Loucy (cell line): ENCODE measurements at regions not wholly inside any gene's neighbourhood (a gene's known extent, or its start where the extent isn't known, plus 50 kb on each side); places are given as distances from the start of the nearest gene placed in this dataset.

ENCODE experiments used
- H2AFZ ChIP-seq: fragments of 200-600 bp; sonication (generic); 2 replicates; pipeline ENCODE4 v1.6.0; 2016; ENCODE audit warnings: antibody characterized with exemption, mild to moderate bottlenecking, low read length, moderate library complexity
- H3F3A ChIP-seq: fragments of 200-600 bp; 2 replicates; pipeline ENCODE4 v1.6.0; 2016; ENCODE audit warnings: antibody characterized with exemption, low read depth, mild to moderate bottlenecking
- H3K27me3 ChIP-seq: fragments of 200-600 bp; sonication (generic); 2 replicates; pipeline ENCODE4 v1.6.1; 2014; ENCODE audit warnings: low read length, mild to moderate bottlenecking; ENCODE audit not compliant: insufficient read depth, poor library complexity, severe bottlenecking
- H3K36me3 ChIP-seq: fragments of 200-600 bp; sonication (generic); 2 replicates; pipeline ENCODE4 v1.6.1; 2016; ENCODE audit warnings: low read length; ENCODE audit not compliant: insufficient read depth
- H3K4me1 ChIP-seq: fragments of 200-600 bp; sonication (generic); 2 replicates; pipeline ENCODE4 v1.5.1; 2014; ENCODE audit warnings: low read length, mild to moderate bottlenecking; ENCODE audit not compliant: insufficient read depth, poor library complexity, severe bottlenecking
- H3K4me2 ChIP-seq: fragments of 200-600 bp; sonication (generic); 2 replicates; pipeline ENCODE4 v1.6.0; 2014; ENCODE audit warnings: antibody characterized with exemption, low read length, low read depth, mild to moderate bottlenecking; ENCODE audit not compliant: poor library complexity, severe bottlenecking
- H3K4me3 ChIP-seq: fragments of 200-600 bp; sonication (generic); 2 replicates; pipeline ENCODE4 v1.5.1; 2014; ENCODE audit warnings: low read length, mild to moderate bottlenecking, mixed read lengths; ENCODE audit not compliant: poor library complexity, severe bottlenecking
- H3K79me2 ChIP-seq: fragments of 200-600 bp; sonication (generic); 2 replicates; pipeline ENCODE4 v1.6.1; 2014; ENCODE audit warnings: low read length; ENCODE audit not compliant: insufficient read depth
- H3K9ac ChIP-seq: fragments of 200-600 bp; sonication (generic); 2 replicates; pipeline ENCODE4 v1.6.0; 2014; ENCODE audit warnings: mild to moderate bottlenecking, low read depth, low read length, moderate library complexity; ENCODE audit not compliant: poor library complexity, severe bottlenecking
- H3K9me2 ChIP-seq: fragments of 200-600 bp; sonication (generic); replicated peaks from 2 replicates; pipeline ENCODE4 v1.6.1; 2016; ENCODE audit warnings: low read depth, low read length, mixed read lengths
- H3K9me3 ChIP-seq: fragments of 200-600 bp; sonication (generic); 2 replicates; pipeline ENCODE4 v1.6.1; 2014; ENCODE audit warnings: mild to moderate bottlenecking, antibody characterized with exemption, low read length, low read depth; ENCODE audit not compliant: insufficient read depth
- H4K20me1 ChIP-seq: fragments of 200-600 bp; sonication (generic); 2 replicates; pipeline ENCODE4 v1.6.0; 2014; ENCODE audit warnings: antibody characterized with exemption, low read length, mild to moderate bottlenecking; ENCODE audit not compliant: insufficient read depth, poor library complexity, severe bottlenecking
- EZH2phosphoT487 ChIP-seq: fragments of 200-600 bp; IDR thresholded peaks from 2 replicates; pipeline ENCODE4 v1.6.1; 2018; ENCODE audit warnings: antibody characterized with exemption, mild to moderate bottlenecking, moderate library complexity, borderline replicate concordance
- TF ChIP-seq, protein P1 (sequence below): fragments of 200-600 bp; sonication (generic); conservative IDR thresholded peaks from 2 replicates; pipeline ENCODE4 v1.5.1; 2014; ENCODE audit warnings: mild to moderate bottlenecking, antibody characterized with exemption, low read length

GRCh38 chr10:128902031-128902710 lies 564.9 kb upstream of the MGMT start:
- TF ChIP-seq, protein P1, sequence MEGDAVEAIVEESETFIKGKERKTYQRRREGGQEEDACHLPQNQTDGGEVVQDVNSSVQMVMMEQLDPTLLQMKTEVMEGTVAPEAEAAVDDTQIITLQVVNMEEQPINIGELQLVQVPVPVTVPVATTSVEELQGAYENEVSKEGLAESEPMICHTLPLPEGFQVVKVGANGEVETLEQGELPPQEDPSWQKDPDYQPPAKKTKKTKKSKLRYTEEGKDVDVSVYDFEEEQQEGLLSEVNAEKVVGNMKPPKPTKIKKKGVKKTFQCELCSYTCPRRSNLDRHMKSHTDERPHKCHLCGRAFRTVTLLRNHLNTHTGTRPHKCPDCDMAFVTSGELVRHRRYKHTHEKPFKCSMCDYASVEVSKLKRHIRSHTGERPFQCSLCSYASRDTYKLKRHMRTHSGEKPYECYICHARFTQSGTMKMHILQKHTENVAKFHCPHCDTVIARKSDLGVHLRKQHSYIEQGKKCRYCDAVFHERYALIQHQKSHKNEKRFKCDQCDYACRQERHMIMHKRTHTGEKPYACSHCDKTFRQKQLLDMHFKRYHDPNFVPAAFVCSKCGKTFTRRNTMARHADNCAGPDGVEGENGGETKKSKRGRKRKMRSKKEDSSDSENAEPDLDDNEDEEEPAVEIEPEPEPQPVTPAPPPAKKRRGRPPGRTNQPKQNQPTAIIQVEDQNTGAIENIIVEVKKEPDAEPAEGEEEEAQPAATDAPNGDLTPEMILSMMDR = peak; percentile 20; the same call in 1 of the 2 replicates
- no peak for TF ChIP-seq EZH2phosphoT487
- peak overlapping the region; percentile 49; the same call in 1 of the 2 replicates for H2AFZ ChIP-seq
- no peaks in the 10 kb centered on the region for H3K9me2 ChIP-seq
- H3K4me3 ChIP-seq = peak overlapping the region; percentile 30
- H3K36me3 ChIP-seq = no peaks in the 10 kb centered on the region
- H3K9me3 ChIP-seq = no peaks in the 10 kb centered on the region
- H3K9ac ChIP-seq = no peak overlapping the region
- H3K4me2 ChIP-seq = peak overlapping the region; percentile 64
- no peaks in the 10 kb centered on the region for H4K20me1 ChIP-seq
- H3K27me3 ChIP-seq = no peaks in the 10 kb centered on the region
- H3K4me1 ChIP-seq = peaks cover 25% of the 10 kb centered on the region
- no peaks in the 10 kb centered on the region for H3F3A ChIP-seq
- no peaks in the 10 kb centered on the region for H3K79me2 ChIP-seq

DNA sequence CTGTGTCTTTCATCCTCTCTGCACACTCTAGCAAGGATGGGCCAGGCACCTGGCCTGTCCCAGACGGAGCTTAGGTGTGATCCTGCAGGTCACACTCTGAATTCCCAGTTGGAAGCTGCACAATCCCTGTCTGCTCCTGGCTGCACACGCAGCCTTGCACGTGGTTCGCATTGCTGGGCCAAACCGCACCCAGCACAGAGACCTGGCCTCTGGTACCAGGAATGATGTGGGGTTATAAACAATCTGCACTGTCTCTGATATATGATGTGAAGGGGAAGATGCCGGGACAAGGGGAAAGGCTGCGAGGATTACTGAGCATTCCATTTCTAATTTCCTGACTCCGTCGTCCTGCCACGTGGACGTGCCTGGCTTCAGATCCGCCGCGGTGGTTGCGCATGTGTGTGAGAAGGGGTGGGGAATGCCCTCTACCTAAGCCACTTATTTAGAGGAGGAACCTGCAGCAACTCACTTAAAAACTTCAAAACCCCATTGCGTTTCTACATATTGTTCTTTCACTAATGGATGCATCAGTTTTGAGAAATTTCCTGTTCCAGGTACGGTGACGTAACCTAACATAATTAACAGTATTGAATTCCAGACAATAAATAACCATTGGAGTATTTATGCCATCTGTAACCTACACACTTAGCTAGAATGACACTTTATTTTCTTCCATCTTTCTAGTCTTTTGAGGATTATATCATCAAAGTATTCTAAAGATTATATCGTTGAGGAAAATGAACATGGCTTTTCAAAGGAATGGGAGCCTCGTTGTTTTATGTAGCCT lies 559.7 kb upstream of the MGMT start:
- H3K9ac ChIP-seq = peak overlapping the region; percentile 36
- no peaks in the 10 kb centered on the region for H4K20me1 ChIP-seq
- no peak for TF ChIP-seq EZH2phosphoT487
- H3K79me2 ChIP-seq = no peaks in the 10 kb centered on the region
- no peaks in the 10 kb centered on the region for H3K36me3 ChIP-seq
- H3K9me3 ChIP-seq = no peaks in the 10 kb centered on the region
- H3K27me3 ChIP-seq = no peaks in the 10 kb centered on the region
- H2AFZ ChIP-seq = peak overlapping the region; percentile 92
- peak overlapping the region; percentile 48 for H3K4me2 ChIP-seq
- H3F3A ChIP-seq = no peaks in the 10 kb centered on the region
- no peaks in the 10 kb centered on the region for H3K9me2 ChIP-seq
- H3K4me1 ChIP-seq = peaks cover 34% of the 10 kb centered on the region
- H3K4me3 ChIP-seq = no peak overlapping the region

DNA sequence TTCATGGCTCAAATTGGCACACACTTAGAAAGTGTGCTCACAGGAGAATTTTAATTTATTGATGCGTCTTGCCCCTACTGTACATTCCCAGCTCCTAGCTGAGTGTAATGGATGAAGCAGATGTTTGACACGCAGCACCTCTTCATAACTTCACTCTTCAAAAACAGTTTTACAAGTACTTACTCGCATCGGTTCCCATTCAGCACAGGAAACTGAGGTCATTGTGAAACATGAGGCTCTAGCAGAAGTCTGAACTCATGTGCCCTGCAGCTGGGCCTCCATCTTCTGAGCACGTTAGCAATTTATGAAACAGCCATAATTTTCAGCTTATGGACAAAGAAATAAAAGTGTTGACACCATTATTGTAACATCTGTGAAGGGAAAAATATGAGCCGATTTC lies 558.9 kb upstream of the MGMT start:
- Histone ChIP-seq H3K79me2 (no peaks in the 10 kb centered on the region), H3F3A (no peaks in the 10 kb centered on the region), H3K4me1 (peaks cover 29% of the 10 kb centered on the region), H3K9me2 (no peaks in the 10 kb centered on the region), H3K4me3 (peak overlapping the region; percentile 36), H3K36me3 (no peaks in the 10 kb centered on the region), H3K9ac (peak overlapping the region; percentile 36), H3K27me3 (no peaks in the 10 kb centered on the region), H3K4me2 (peak overlapping the region; percentile 48), H3K9me3 (no peaks in the 10 kb centered on the region), H4K20me1 (no peaks in the 10 kb centered on the region), H2AFZ (peak overlapping the region; percentile 92)
- TF ChIP-seq, protein P1 = no peak
- TF ChIP-seq EZH2phosphoT487 = no peak
